Gastroesophageal sphincter (tissue), 3 donors: ENCODE measurements at regions not wholly inside any gene's neighbourhood (a gene's known extent, or its start where the extent isn't known, plus 50 kb on each side); places are given as distances from the start of the nearest gene placed in this dataset.

Experiments used
- CTCF ChIP-seq, 4 experiments: fragments of 200-600 bp in 2 of 4; fragments of 450-650 bp in 2 of 4; sonication (generic) in 1 of 4; IDR thresholded peaks; one replicate each; pipeline ENCODE4 v1.5.1; 2017 to 2019; ENCODE audit warnings: antibody characterized with exemption in 4 of 4, mild to moderate bottlenecking in 2 of 4, moderate library complexity in 2 of 4
- POLR2AphosphoS5 ChIP-seq: sonication (generic); formaldehyde crosslinking; IDR thresholded peaks from one replicate; pipeline ENCODE4 v1.6.1; 2017; ENCODE audit warnings: antibody characterized with exemption

GRCh38 chr7:46478046-46478445, 557.0 kb upstream of the IGFBP3 start:
- no peak for TF ChIP-seq CTCF (IDR thresholded peaks at IDR 0.05)
- TF ChIP-seq POLR2AphosphoS5, result no peak
